HEK293 (cell line): ENCODE measurements at regions not wholly inside any gene's neighbourhood (a gene's known extent, or its start where the extent isn't known, plus 50 kb on each side); places are given as distances from the start of the nearest gene placed in this dataset.
A peak's percentile ranks its signal among the peaks of the same experiment; 100 is the strongest.

Experiments used
- CTCF ChIA-PET: fragments of 350-600 bp; formaldehyde crosslinking; extraction: SDS; loops from one replicate; lab custom pipeline; 2021; ENCODE audit warnings: antibody characterized with exemption; lab: Yijun Ruan, JAX
- POLR2A ChIA-PET: fragments of 300-600 bp; formaldehyde crosslinking; extraction: SDS; loops from one replicate; lab custom pipeline; 2020; ENCODE audit warnings: antibody characterized with exemption, inconsistent platforms; lab: Yijun Ruan, JAX
- H3K27ac ChIP-seq: fragments of 200-500 bp; sonication (Bioruptor generic); 2 replicates; pipeline ENCODE4 v1.5.1; 2014; ENCODE audit warnings: low read depth, low read length, control low read depth, inconsistent platforms; ENCODE audit errors: extremely low read depth
- H3K36me3 ChIP-seq, 2 experiments: fragments of 200-500 bp in 1 of 2; sonication (Bioruptor generic) in 1 of 2; 1 replicate in 1 of 2; 2 replicates in 1 of 2; pipeline ENCODE4 v1.5.1; 2014 to 2017; ENCODE audit warnings: inconsistent platforms in 2 of 2, low read length in 2 of 2; ENCODE audit not compliant: control insufficient read depth in 2 of 2, insufficient read depth in 1 of 2
- H3K4me1 ChIP-seq: fragments of 200-500 bp; sonication (Bioruptor generic); 2 replicates; pipeline ENCODE4 v1.5.1; 2014; ENCODE audit warnings: mild to moderate bottlenecking, low read length, inconsistent platforms; ENCODE audit not compliant: control insufficient read depth, insufficient read depth
- H3K4me3 ChIP-seq: 2 replicates; pipeline ENCODE4 v1.5.1; 2011; ENCODE audit warnings: low read depth, mild to moderate bottlenecking, control low read depth, low read length, moderate library complexity
- H3K9me3 ChIP-seq: fragments of 200-500 bp; sonication (Bioruptor generic); 2 replicates; pipeline ENCODE4 v1.5.1; 2014; ENCODE audit warnings: low read depth, low read length, inconsistent platforms; ENCODE audit not compliant: control insufficient read depth, insufficient read depth
- KLF16 ChIP-seq: fragments of 450-650 bp; formaldehyde crosslinking; IDR thresholded peaks from 2 replicates; pipeline ENCODE4 v1.5.1; 2017; ENCODE audit warnings: missing biosample characterization, missing genetic modification characterization
- SALL2 ChIP-seq: fragments of 450-650 bp; formaldehyde crosslinking; IDR thresholded peaks from 2 replicates; pipeline ENCODE4 v1.5.0; 2017; ENCODE audit warnings: missing biosample characterization, mild to moderate bottlenecking, missing genetic modification characterization, borderline replicate concordance
- ZBTB10 ChIP-seq: fragments of 450-650 bp; formaldehyde crosslinking; IDR thresholded peaks from 2 replicates; pipeline ENCODE4 v1.5.1; 2016; ENCODE audit warnings: missing biosample characterization, missing genetic modification characterization
- ZBTB8A ChIP-seq: fragments of 450-650 bp; formaldehyde crosslinking; IDR thresholded peaks from 2 replicates; pipeline ENCODE4 v1.5.1; 2016; ENCODE audit warnings: missing biosample characterization, missing genetic modification characterization
- ZFP41 ChIP-seq: fragments of 450-650 bp; formaldehyde crosslinking; IDR thresholded peaks from 2 replicates; pipeline ENCODE4 v1.5.1; 2016; ENCODE audit warnings: missing biosample characterization, missing genetic modification characterization, borderline replicate concordance
- ZNF132 ChIP-seq: fragments of 450-650 bp; formaldehyde crosslinking; IDR thresholded peaks from 2 replicates; pipeline ENCODE4 v1.5.1; 2017; ENCODE audit warnings: missing biosample characterization, missing genetic modification characterization, borderline replicate concordance
- ZNF146 ChIP-seq: fragments of 450-650 bp; formaldehyde crosslinking; IDR thresholded peaks from 2 replicates; pipeline ENCODE4 v1.5.1; 2016; ENCODE audit warnings: missing biosample characterization, missing genetic modification characterization
- ZNF157 ChIP-seq: fragments of 450-650 bp; formaldehyde crosslinking; IDR thresholded peaks from 2 replicates; pipeline ENCODE4 v1.5.1; 2016; ENCODE audit warnings: missing biosample characterization, missing genetic modification characterization
- ZNF248 ChIP-seq: fragments of 450-650 bp; formaldehyde crosslinking; IDR thresholded peaks from 2 replicates; pipeline ENCODE4 v1.5.1; 2017; ENCODE audit warnings: missing biosample characterization, missing genetic modification characterization
- ZNF302 ChIP-seq: fragments of 450-650 bp; formaldehyde crosslinking; IDR thresholded peaks from 2 replicates; pipeline ENCODE4 v1.5.1; 2016; ENCODE audit warnings: missing biosample characterization, missing genetic modification characterization, low read depth
- ZNF449 ChIP-seq: fragments of 450-650 bp; formaldehyde crosslinking; IDR thresholded peaks from 2 replicates; pipeline ENCODE4 v1.5.1; 2017; ENCODE audit warnings: missing biosample characterization, mild to moderate bottlenecking, missing genetic modification characterization, moderate library complexity
- ZNF473 ChIP-seq: fragments of 450-650 bp; formaldehyde crosslinking; IDR thresholded peaks from 2 replicates; pipeline ENCODE4 v1.5.1; 2017; ENCODE audit warnings: missing biosample characterization, missing genetic modification characterization
- ZNF560 ChIP-seq: fragments of 450-650 bp; formaldehyde crosslinking; IDR thresholded peaks from 2 replicates; pipeline ENCODE4 v1.5.1; 2017; ENCODE audit warnings: missing biosample characterization, missing genetic modification characterization, borderline replicate concordance
- ZNF561 ChIP-seq: fragments of 450-650 bp; IDR thresholded peaks from 2 replicates; pipeline ENCODE4 v1.5.1; 2018; ENCODE audit warnings: missing biosample characterization, missing genetic modification characterization, borderline replicate concordance
- ZNF571 ChIP-seq: fragments of 450-650 bp; formaldehyde crosslinking; IDR thresholded peaks from 2 replicates; pipeline ENCODE4 v1.5.0; 2017; ENCODE audit warnings: missing biosample characterization, missing genetic modification characterization
- ZNF621 ChIP-seq: fragments of 450-650 bp; formaldehyde crosslinking; IDR thresholded peaks from 2 replicates; pipeline ENCODE4 v1.5.1; 2017; ENCODE audit warnings: missing biosample characterization, missing genetic modification characterization
- ZSCAN30 ChIP-seq: fragments of 450-650 bp; IDR thresholded peaks from 2 replicates; pipeline ENCODE4 v1.5.1; 2018; ENCODE audit warnings: missing biosample characterization, mild to moderate bottlenecking, missing genetic modification characterization, moderate library complexity
- TF ChIP-seq, protein P1 (sequence below): fragments of 450-650 bp; formaldehyde crosslinking; IDR thresholded peaks from 2 replicates; pipeline ENCODE4 v1.5.1; 2017; ENCODE audit warnings: missing biosample characterization, missing genetic modification characterization

DNA sequence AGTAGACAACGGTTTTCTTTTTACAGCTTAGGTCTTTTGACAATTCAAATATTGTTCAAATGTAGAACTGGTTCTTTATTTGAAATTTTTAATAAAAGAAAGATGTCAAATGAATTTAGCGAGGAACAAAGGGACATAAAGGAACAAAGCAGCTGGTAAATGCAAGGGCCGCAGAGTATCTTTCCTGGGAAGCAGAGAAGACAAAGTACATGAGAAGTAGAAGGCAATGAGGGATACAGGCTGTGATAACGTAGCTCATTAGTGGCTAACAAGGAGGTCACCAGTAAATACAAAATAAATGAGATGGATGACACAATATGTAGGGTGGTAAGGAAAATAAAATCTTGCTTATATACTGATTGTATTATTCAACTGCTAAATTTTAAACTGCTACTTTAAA, 762.8 kb downstream of the VGLL3 start (continued):
- TF ChIP-seq ZBTB10 (tag by site-specific recombination), result no peak
- TF ChIP-seq ZNF621, result no peak
- no peak for TF ChIP-seq ZNF561
- TF ChIP-seq ZNF571, result no peak

GRCh38 chr3:86225461-86225860, 765.5 kb downstream of the VGLL3 start:
- H3K4me3 ChIP-seq, result no peak overlapping the region
- no peaks in the 10 kb centered on the region for H3K4me1 ChIP-seq
- H3K27ac ChIP-seq, result no peak overlapping the region
- TF ChIP-seq SALL2 (tag by site-specific recombination) (no peak), ZFP41 (tag by site-specific recombination) (no peak), ZNF473 (tag by site-specific recombination) (no peak)
- POLR2A ChIA-PET, result no interaction called here
- H3K36me3 ChIP-seq, result no peaks in the 10 kb centered on the region
- CTCF ChIA-PET, result no interaction called here
- no peaks in the 10 kb centered on the region for H3K9me3 ChIP-seq

DNA sequence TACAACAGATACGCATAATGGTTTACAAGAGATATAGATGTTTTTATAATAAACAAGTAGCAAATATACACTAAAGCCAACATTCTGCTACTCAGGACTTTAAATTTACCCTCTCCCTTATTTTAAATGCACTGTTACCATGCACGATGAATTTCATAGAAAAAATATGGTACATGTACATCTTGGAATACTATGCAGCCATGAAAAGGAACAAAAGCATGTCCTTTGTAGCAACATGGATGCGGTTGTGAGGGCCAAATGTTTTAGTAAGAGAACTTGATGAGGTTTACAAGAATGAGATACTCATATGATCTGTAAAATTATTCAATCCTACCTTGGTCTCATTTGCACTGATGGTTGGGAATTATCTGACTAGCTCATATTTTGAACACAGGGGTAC, 769.3 kb downstream of the VGLL3 start:
- peak; percentile 30; the same call in 1 of the 2 replicates for TF ChIP-seq ZNF146
- no peak for TF ChIP-seq ZBTB8A (tag by site-specific recombination)
- no peak for TF ChIP-seq ZNF157 (tag by site-specific recombination)
- Histone ChIP-seq H3K36me3 (no peaks in the 10 kb centered on the region), H3K4me1 (no peaks in the 10 kb centered on the region), H3K9me3 (no peaks in the 10 kb centered on the region), H3K4me3 (no peak overlapping the region), H3K27ac (no peak overlapping the region)
- ChIA-PET POLR2A (no interaction called here), CTCF (no interaction called here)

- no peak overlapping the region for H3K27ac ChIP-seq
- no peaks in the 10 kb centered on the region for H3K9me3 ChIP-seq
- no peak for TF ChIP-seq ZNF132 (tag by site-specific recombination)
- no peak for TF ChIP-seq ZNF560 (tag by site-specific recombination)
- no peak for TF ChIP-seq ZNF449 (tag by site-specific recombination)
- TF ChIP-seq ZNF571, result no peak
- TF ChIP-seq ZSCAN30 (tag by site-specific recombination), result no peak
- TF ChIP-seq, protein P1, sequence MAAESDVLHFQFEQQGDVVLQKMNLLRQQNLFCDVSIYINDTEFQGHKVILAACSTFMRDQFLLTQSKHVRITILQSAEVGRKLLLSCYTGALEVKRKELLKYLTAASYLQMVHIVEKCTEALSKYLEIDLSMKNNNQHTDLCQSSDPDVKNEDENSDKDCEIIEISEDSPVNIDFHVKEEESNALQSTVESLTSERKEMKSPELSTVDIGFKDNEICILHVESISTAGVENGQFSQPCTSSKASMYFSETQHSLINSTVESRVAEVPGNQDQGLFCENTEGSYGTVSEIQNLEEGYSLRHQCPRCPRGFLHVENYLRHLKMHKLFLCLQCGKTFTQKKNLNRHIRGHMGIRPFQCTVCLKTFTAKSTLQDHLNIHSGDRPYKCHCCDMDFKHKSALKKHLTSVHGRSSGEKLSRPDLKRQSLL (tag by site-specific recombination), result no peak
- TF ChIP-seq ZNF302, result no peak
- no peak for TF ChIP-seq ZNF248 (tag by site-specific recombination)
- TF ChIP-seq KLF16 (tag by site-specific recombination), result no peak
- no peak overlapping the region for H3K4me3 ChIP-seq
- no peaks in the 10 kb centered on the region for H3K4me1 ChIP-seq
- CTCF ChIA-PET, result interaction anchor here (0.6 kb wide), 1 partner anchor 550 kb away, joined by 3 read pairs; no protein-coding TSS in a partner anchor
- no peaks in the 10 kb centered on the region for H3K36me3 ChIP-seq
- POLR2A ChIA-PET, result no interaction called here
These were observed 782.2 kb downstream of the VGLL3 start for GRCh38 chr3:86208772-86209171.
